ENCODE measurements at regions not wholly inside any gene's neighbourhood (a gene's known extent, or its start where the extent isn't known, plus 50 kb on each side); places are given as distances from the start of the nearest gene placed in this dataset.
"Not testable (repeated sequence)": the region's sequence is repeated elsewhere in the genome, so short reads cannot be mapped to it uniquely, and the experiment has no call there.

- Mint-ChIP-seq H3K9me3 (peaks cover 4% of the 10 kb centered on the region), H3K36me3 (ENCODE audit: low read depth) (no peaks in the 10 kb centered on the region), H3K4me1 (ENCODE audit: low read depth) (no peaks in the 10 kb centered on the region), H3K27me3 (ENCODE audit: low read depth) (no peaks in the 10 kb centered on the region), H3K27ac (no peak overlapping the region), H3K4me3 (no peak overlapping the region)
- CTCF ChIA-PET = no interaction called here
- intact Hi-C loops (cut with micrococcal nuclease) = no loop called here
- no peak for DNase-seq
These were observed 528.1 kb upstream of the DPP6 start for GRCh38 chr7:153524070-153524601.

GRCh38 chr7:153529100-153529499, 523.1 kb upstream of the DPP6 start:
- intact Hi-C loops (cut with micrococcal nuclease) = no loop called here
- Mint-ChIP-seq H3K9me3 (peaks cover 4% of the 10 kb centered on the region), H3K27ac (no peak overlapping the region), H3K4me3 (no peak overlapping the region), H3K4me1 (ENCODE audit: low read depth) (no peaks in the 10 kb centered on the region), H3K27me3 (ENCODE audit: low read depth) (no peaks in the 10 kb centered on the region), H3K36me3 (ENCODE audit: low read depth) (no peaks in the 10 kb centered on the region)
- no peak for DNase-seq
- CTCF ChIA-PET = no interaction called here

GRCh38 chr7:153529651-153530165, 522.5 kb upstream of the DPP6 start:
- intact Hi-C loops (cut with micrococcal nuclease) = no loop called here
- CTCF ChIA-PET = no interaction called here

DNA sequence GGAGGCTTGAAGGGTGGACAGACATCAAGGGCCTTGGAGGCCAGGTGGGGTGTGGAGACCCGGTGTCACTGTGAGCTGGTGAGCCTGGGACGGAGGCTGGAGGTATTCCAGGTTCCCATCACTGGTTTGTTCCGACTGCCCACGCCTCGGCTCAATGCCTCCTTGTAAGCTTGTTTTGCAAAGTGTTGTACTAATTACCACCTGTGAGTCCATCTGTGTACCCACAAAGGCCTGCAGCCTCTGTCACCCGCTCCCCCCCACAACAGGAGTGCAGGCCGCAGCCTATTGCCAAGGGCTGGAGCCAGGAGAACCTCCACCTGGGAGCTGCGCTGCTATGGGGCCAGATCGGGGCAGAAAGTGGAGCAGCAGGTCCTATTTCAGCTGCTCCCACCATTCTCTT, 521.8 kb upstream of the DPP6 start:
- CTCF ChIA-PET = no interaction called here
- Mint-ChIP-seq H3K36me3 (ENCODE audit: low read depth) (no peaks in the 10 kb centered on the region), H3K27me3 (ENCODE audit: low read depth) (no peaks in the 10 kb centered on the region), H3K27ac (no peak overlapping the region), H3K4me3 (no peak overlapping the region), H3K9me3 (peaks cover 4% of the 10 kb centered on the region), H3K4me1 (ENCODE audit: low read depth) (no peaks in the 10 kb centered on the region)
- DNase-seq = no peak
- intact Hi-C loops (cut with micrococcal nuclease) = no loop called here

More at GRCh38 chr7:153529651-153530165, 522.5 kb upstream of the DPP6 start:
- Mint-ChIP-seq H3K9me3 (peaks cover 4% of the 10 kb centered on the region), H3K27me3 (ENCODE audit: low read depth) (no peaks in the 10 kb centered on the region), H3K4me1 (ENCODE audit: low read depth) (no peaks in the 10 kb centered on the region), H3K4me3 (no peak overlapping the region), H3K36me3 (ENCODE audit: low read depth) (no peaks in the 10 kb centered on the region), H3K27ac (no peak overlapping the region)
- no peak for DNase-seq

DNA sequence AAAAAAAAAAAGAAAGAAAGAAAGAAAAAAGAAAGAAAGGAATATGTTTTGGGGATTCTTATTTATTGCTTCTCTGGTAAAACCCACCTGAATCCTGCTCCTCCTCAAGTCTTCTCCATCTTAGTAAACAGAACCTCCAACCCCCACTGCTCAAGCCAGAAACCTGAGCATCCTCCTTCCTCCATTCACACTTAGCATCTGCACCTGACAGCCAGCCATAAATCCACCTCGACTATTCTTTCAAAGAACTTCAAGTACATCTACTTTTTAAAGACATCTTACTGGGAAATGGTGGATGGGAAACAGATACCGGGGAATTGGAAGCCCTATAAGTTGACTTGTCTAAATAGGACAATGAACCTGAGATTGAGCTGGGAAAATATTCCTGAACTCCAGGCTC, 519.9 kb upstream of the DPP6 start:
- H3K4me1 Mint-ChIP-seq (ENCODE audit: low read depth) = no peaks in the 10 kb centered on the region
- intact Hi-C loops (cut with micrococcal nuclease) = no loop called here
- DNase-seq = no peak
- peaks cover 4% of the 10 kb centered on the region for H3K9me3 Mint-ChIP-seq
- no peak overlapping the region for H3K27ac Mint-ChIP-seq
- no peak overlapping the region for H3K4me3 Mint-ChIP-seq
- H3K36me3 Mint-ChIP-seq (ENCODE audit: low read depth) = no peaks in the 10 kb centered on the region
- no peaks in the 10 kb centered on the region for H3K27me3 Mint-ChIP-seq (ENCODE audit: low read depth)
- CTCF ChIA-PET = no interaction called here

GRCh38 chr7:153537271-153537670, 514.9 kb upstream of the DPP6 start:
- H3K27me3 Mint-ChIP-seq (ENCODE audit: low read depth) = no peaks in the 10 kb centered on the region
- no peak overlapping the region for H3K27ac Mint-ChIP-seq
- DNase-seq = no peak
- H3K4me3 Mint-ChIP-seq = no peak overlapping the region
- no peaks in the 10 kb centered on the region for H3K9me3 Mint-ChIP-seq
- CTCF ChIA-PET = no interaction called here
- H3K4me1 Mint-ChIP-seq (ENCODE audit: low read depth) = no peaks in the 10 kb centered on the region
- no peaks in the 10 kb centered on the region for H3K36me3 Mint-ChIP-seq (ENCODE audit: low read depth)
- intact Hi-C loops (cut with micrococcal nuclease) = no loop called here

- intact Hi-C loops (cut with micrococcal nuclease) = no loop called here
- no peak overlapping the region for H3K27ac Mint-ChIP-seq
- no peaks in the 10 kb centered on the region for H3K36me3 Mint-ChIP-seq (ENCODE audit: low read depth)
- H3K27me3 Mint-ChIP-seq (ENCODE audit: low read depth) = no peaks in the 10 kb centered on the region
- H3K4me3 Mint-ChIP-seq = no peak overlapping the region
- no peaks in the 10 kb centered on the region for H3K4me1 Mint-ChIP-seq (ENCODE audit: low read depth)
- DNase-seq = no peak
- no peaks in the 10 kb centered on the region for H3K9me3 Mint-ChIP-seq
- CTCF ChIA-PET = no interaction called here
These were observed 510.3 kb upstream of the DPP6 start for GRCh38 chr7:153541903-153542302.

- intact Hi-C loops (cut with micrococcal nuclease) = no loop called here
- H3K4me3 Mint-ChIP-seq = no peak overlapping the region
- CTCF ChIA-PET = no interaction called here
- no peak overlapping the region for H3K27ac Mint-ChIP-seq
- no peaks in the 10 kb centered on the region for H3K36me3 Mint-ChIP-seq (ENCODE audit: low read depth)
- no peak for DNase-seq
- no peaks in the 10 kb centered on the region for H3K9me3 Mint-ChIP-seq
- H3K4me1 Mint-ChIP-seq (ENCODE audit: low read depth) = no peaks in the 10 kb centered on the region
- no peaks in the 10 kb centered on the region for H3K27me3 Mint-ChIP-seq (ENCODE audit: low read depth)
These were observed 509.0 kb upstream of the DPP6 start for GRCh38 chr7:153543232-153543631.

DNA sequence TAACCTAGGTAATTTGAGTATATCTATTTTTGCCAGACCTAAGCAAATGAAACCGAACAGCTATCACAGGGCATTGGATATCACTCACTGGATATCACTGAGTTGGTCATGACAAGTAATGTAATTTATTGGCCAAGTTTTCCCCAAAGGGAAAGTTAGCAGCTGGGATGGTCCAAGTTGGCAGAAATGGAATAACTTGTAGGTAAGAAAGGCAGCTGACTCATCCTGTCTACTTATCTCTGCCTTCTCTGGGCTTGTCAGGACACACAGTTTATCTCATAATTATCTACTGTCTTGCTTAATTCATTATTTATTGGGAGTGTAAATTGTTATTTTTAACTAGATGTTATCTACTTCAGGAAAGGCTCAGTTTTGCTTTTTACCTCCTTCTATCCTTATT, 502.0 kb upstream of the DPP6 start:
- Mint-ChIP-seq H3K4me1 (ENCODE audit: low read depth) (no peaks in the 10 kb centered on the region), H3K27ac (no peak overlapping the region), H3K4me3 (no peak overlapping the region), H3K9me3 (no peaks in the 10 kb centered on the region), H3K27me3 (ENCODE audit: low read depth) (no peaks in the 10 kb centered on the region), H3K36me3 (ENCODE audit: low read depth) (no peaks in the 10 kb centered on the region)
- DNase-seq = no peak
- CTCF ChIA-PET = interaction anchor here (0.6 kb wide), 1 partner anchor 16 kb away, joined by 4 read pairs; no protein-coding TSS in a partner anchor
- intact Hi-C loops (cut with micrococcal nuclease) = no loop called here

- Mint-ChIP-seq H3K36me3 (ENCODE audit: low read depth) (no peaks in the 10 kb centered on the region), H3K9me3 (peaks cover 12% of the 10 kb centered on the region), H3K4me1 (ENCODE audit: low read depth) (no peaks in the 10 kb centered on the region), H3K4me3 (no peak overlapping the region), H3K27me3 (ENCODE audit: low read depth) (peaks cover 2% of the 10 kb centered on the region), H3K27ac (no peak overlapping the region)
- no peak for DNase-seq
- intact Hi-C loops (cut with micrococcal nuclease) = no loop called here
- CTCF ChIA-PET = no interaction called here
These were observed 487.8 kb upstream of the DPP6 start for GRCh38 chr7:153564391-153564790.

- Mint-ChIP-seq H3K4me1 (ENCODE audit: low read depth) (no peaks in the 10 kb centered on the region), H3K27me3 (ENCODE audit: low read depth) (peaks cover 2% of the 10 kb centered on the region), H3K36me3 (ENCODE audit: low read depth) (no peaks in the 10 kb centered on the region), H3K27ac (no peak overlapping the region), H3K4me3 (no peak overlapping the region), H3K9me3 (peaks cover 23% of the 10 kb centered on the region)
- DNase-seq = no peak
- CTCF ChIA-PET = no interaction called here
- intact Hi-C loops (cut with micrococcal nuclease) = no loop called here
These were observed 485.9 kb upstream of the DPP6 start for GRCh38 chr7:153566324-153566723.

DNA sequence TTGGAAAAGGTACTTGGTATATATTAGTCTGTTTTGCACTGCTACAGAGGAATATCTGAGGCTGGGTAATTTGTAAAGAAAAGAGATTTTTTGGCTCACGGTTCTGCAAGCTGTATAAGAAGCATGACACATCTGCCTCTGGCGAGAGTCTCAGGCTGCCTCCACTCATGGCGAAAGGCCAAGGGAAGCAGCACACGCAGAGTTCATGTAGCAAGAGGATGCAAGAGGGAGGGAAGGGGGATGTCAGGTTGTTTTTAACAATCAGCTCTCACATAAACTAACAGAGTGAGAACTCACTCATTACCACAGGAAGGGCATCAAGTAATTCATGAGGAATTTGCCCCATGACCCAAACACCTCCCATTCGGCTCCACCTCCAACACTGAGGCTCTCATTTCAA, 484.8 kb upstream of the DPP6 start:
- H3K9me3 Mint-ChIP-seq = peaks cover 26% of the 10 kb centered on the region
- CTCF ChIA-PET = no interaction called here

GRCh38 chr7:153569520-153569919, 482.7 kb upstream of the DPP6 start:
- H3K36me3 Mint-ChIP-seq (ENCODE audit: low read depth); DNase-seq; H3K27me3 Mint-ChIP-seq (ENCODE audit: low read depth); H3K4me3 Mint-ChIP-seq; H3K27ac Mint-ChIP-seq; intact Hi-C loops (cut with micrococcal nuclease); H3K4me1 Mint-ChIP-seq (ENCODE audit: low read depth); CTCF ChIA-PET: not testable (repeated sequence)
- peaks cover 32% of the 10 kb centered on the region for H3K9me3 Mint-ChIP-seq

More for the DNA sequence above, 484.8 kb upstream of the DPP6 start:
- no peak overlapping the region for H3K4me3 Mint-ChIP-seq
- H3K36me3 Mint-ChIP-seq (ENCODE audit: low read depth) = peaks cover 3% of the 10 kb centered on the region
- intact Hi-C loops (cut with micrococcal nuclease) = no loop called here
- H3K27ac Mint-ChIP-seq = no peak overlapping the region
- H3K27me3 Mint-ChIP-seq (ENCODE audit: low read depth) = peaks cover 2% of the 10 kb centered on the region
- H3K4me1 Mint-ChIP-seq (ENCODE audit: low read depth) = no peaks in the 10 kb centered on the region
- DNase-seq = no peak

GRCh38 chr7:153576096-153576495, 476.1 kb upstream of the DPP6 start:
- no peak for DNase-seq
- H3K9me3 Mint-ChIP-seq = peaks cover 34% of the 10 kb centered on the region
- H3K4me3 Mint-ChIP-seq = no peak overlapping the region
- intact Hi-C loops (cut with micrococcal nuclease) = no loop called here
- H3K36me3 Mint-ChIP-seq (ENCODE audit: low read depth) = peaks cover 6% of the 10 kb centered on the region
- CTCF ChIA-PET = no interaction called here
- no peaks in the 10 kb centered on the region for H3K4me1 Mint-ChIP-seq (ENCODE audit: low read depth)
- H3K27ac Mint-ChIP-seq = no peak overlapping the region
- H3K27me3 Mint-ChIP-seq (ENCODE audit: low read depth) = no peaks in the 10 kb centered on the region

Data from activated naive CD4-positive, alpha-beta T cell treated with anti-CD3 and anti-CD28 coated beads for 36 hours (primary cell).